RWPE2 (cell line): ENCODE measurements at regions not wholly inside any gene's neighbourhood (a gene's known extent, or its start where the extent isn't known, plus 50 kb on each side); places are given as distances from the start of the nearest gene placed in this dataset.
A peak's percentile ranks its signal among the peaks of the same experiment; 100 is the strongest.
"Not testable (repeated sequence)": the region's sequence is repeated elsewhere in the genome, so short reads cannot be mapped to it uniquely, and the experiment has no call there.

Source experiments
- ATAC-seq: fragments of 200-7000 bp; cut with Tn5 transposase; 3 replicates; pipeline ENCODE4 v1.9.1; 2021; ENCODE audit warnings: low read depth
- DNase-seq: peaks from one replicate; pipeline ENCODE4 v3.0.0-alpha.2; 2020; ENCODE audit warnings: low spot score
- H3K27ac ChIP-seq: fragments of 450-650 bp; 2 replicates; pipeline ENCODE4 v1.5.1; 2017; ENCODE audit warnings: mild to moderate bottlenecking; ENCODE audit not compliant: poor library complexity, severe bottlenecking
- H3K27me3 ChIP-seq: fragments of 250-450 bp; sonication (Bioruptor Pico); 2 replicates; pipeline ENCODE4 v1.5.1; 2021; ENCODE audit warnings: mild to moderate bottlenecking, moderate library complexity; ENCODE audit not compliant: insufficient read depth, poor library complexity, severe bottlenecking
- H3K36me3 ChIP-seq: fragments of 250-450 bp; sonication (Bioruptor Pico); 2 replicates; pipeline ENCODE4 v1.5.1; 2020; ENCODE audit warnings: low read depth, mild to moderate bottlenecking, moderate library complexity
- H3K4me1 ChIP-seq: fragments of 250-450 bp; sonication (Bioruptor Pico); 2 replicates; pipeline ENCODE4 v1.5.1; 2021; ENCODE audit warnings: mild to moderate bottlenecking, moderate library complexity; ENCODE audit not compliant: insufficient read depth, poor library complexity, severe bottlenecking
- H3K4me3 ChIP-seq: fragments of 250-450 bp; sonication (Bioruptor Pico); 2 replicates; pipeline ENCODE4 v1.5.1; 2021; ENCODE audit warnings: mild to moderate bottlenecking, moderate library complexity; ENCODE audit not compliant: severe bottlenecking
- H3K9me3 ChIP-seq: fragments of 250-450 bp; sonication (Bioruptor Pico); 2 replicates; pipeline ENCODE4 v1.5.1; 2021; ENCODE audit warnings: mild to moderate bottlenecking, moderate library complexity; ENCODE audit not compliant: severe bottlenecking
- CTCF ChIP-seq: fragments of 450-650 bp; IDR thresholded peaks from one replicate; pipeline ENCODE4 v1.5.1; 2017; ENCODE audit warnings: mild to moderate bottlenecking, moderate library complexity; ENCODE audit not compliant: poor library complexity, severe bottlenecking

GRCh38 chr3:94402126-94402525, 339.3 kb downstream of the NSUN3 start:
- DNase-seq: no peak
- TF ChIP-seq CTCF: no peak
- no peak for ATAC-seq

GRCh38 chr3:94405258-94406035, 342.6 kb downstream of the NSUN3 start:
- Histone ChIP-seq H3K27me3 (no peaks in the 10 kb centered on the region), H3K9me3 (no peaks in the 10 kb centered on the region), H3K4me1 (no peaks in the 10 kb centered on the region), H3K36me3 (no peaks in the 10 kb centered on the region), H3K27ac (no peak overlapping the region), H3K4me3 (no peak overlapping the region)
- TF ChIP-seq CTCF: no peak
- DNase-seq (no peak), ATAC-seq (no peak)

More at GRCh38 chr3:94402126-94402525, 339.3 kb downstream of the NSUN3 start:
- no peaks in the 10 kb centered on the region for H3K36me3 ChIP-seq
- H3K27ac ChIP-seq: no peak overlapping the region
- no peak overlapping the region for H3K4me3 ChIP-seq
- no peaks in the 10 kb centered on the region for H3K4me1 ChIP-seq
- no peaks in the 10 kb centered on the region for H3K27me3 ChIP-seq
- no peaks in the 10 kb centered on the region for H3K9me3 ChIP-seq

- TF ChIP-seq CTCF: no peak
- ATAC-seq (no peak), DNase-seq (no peak)
- no peaks in the 10 kb centered on the region for H3K4me1 ChIP-seq
- H3K27ac ChIP-seq: no peak overlapping the region
- H3K9me3 ChIP-seq: no peaks in the 10 kb centered on the region
- no peaks in the 10 kb centered on the region for H3K27me3 ChIP-seq
- no peak overlapping the region for H3K4me3 ChIP-seq
- no peaks in the 10 kb centered on the region for H3K36me3 ChIP-seq
These were observed 343.7 kb downstream of the NSUN3 start for GRCh38 chr3:94406595-94406994.

GRCh38 chr3:94412936-94413335, 350.1 kb downstream of the NSUN3 start:
- not testable (repeated sequence) for H3K27me3 ChIP-seq, DNase-seq
- H3K27ac ChIP-seq: peak overlapping the region; percentile 56

GRCh38 chr3:94413336-94414108, 350.7 kb downstream of the NSUN3 start:
- Histone ChIP-seq H3K36me3 (no peaks in the 10 kb centered on the region), H3K27me3 (no peaks in the 10 kb centered on the region), H3K4me3 (no peak overlapping the region), H3K9me3 (no peaks in the 10 kb centered on the region), H3K4me1 (peaks cover 17% of the 10 kb centered on the region), H3K27ac (peak overlapping the region; percentile 56)
- ATAC-seq (peak; percentile 86), DNase-seq (no peak)
- TF ChIP-seq CTCF: no peak

More at GRCh38 chr3:94412936-94413335, 350.1 kb downstream of the NSUN3 start:
- not testable (repeated sequence) for H3K4me3 ChIP-seq, H3K36me3 ChIP-seq, ATAC-seq, H3K9me3 ChIP-seq
- H3K4me1 ChIP-seq: peaks cover 17% of the 10 kb centered on the region
